ENCODE measurements at regions not wholly inside any gene's neighbourhood (a gene's known extent, or its start where the extent isn't known, plus 50 kb on each side); places are given as distances from the start of the nearest gene placed in this dataset.

GRCh38 chr12:60266381-60266852 lies 670.6 kb downstream of the SLC16A7 start:
- H3K4me1 Mint-ChIP-seq (ENCODE audit: insufficient read depth, unreplicated experiment) = peaks cover 12% of the 10 kb centered on the region
- peak overlapping the region; percentile 49 for H3K27ac Mint-ChIP-seq (ENCODE audit: low read depth, unreplicated experiment)
- intact Hi-C loops (cut with micrococcal nuclease) = no loop called here
- H3K9me3 Mint-ChIP-seq (ENCODE audit: unreplicated experiment) = no peaks in the 10 kb centered on the region
- TF ChIP-seq CTCF (IDR thresholded peaks at IDR 0.05; ENCODE audit: unreplicated experiment) = no peak
- H3K27me3 Mint-ChIP-seq (ENCODE audit: insufficient read depth, unreplicated experiment) = no peaks in the 10 kb centered on the region
- ChIA-PET CTCF (interaction anchor here (0.5 to 0.7 kb wide), 3 partner anchors 125 to 1584 kb away, joined by 3 read pairs; no protein-coding TSS in a partner anchor), POLR2A (interaction anchor here (0.6 kb wide), 1 partner anchor 42 kb away, joined by 3 read pairs; no protein-coding TSS in a partner anchor)
- peak; percentile 69 for DNase-seq (ENCODE audit: unreplicated experiment)
- no TSS peak for BruUV-seq (replicated peaks)
- H3K4me3 Mint-ChIP-seq (ENCODE audit: unreplicated experiment) = no peak overlapping the region
- peaks cover 6% of the 10 kb centered on the region for H3K36me3 Mint-ChIP-seq (ENCODE audit: insufficient read depth, unreplicated experiment)

DNA sequence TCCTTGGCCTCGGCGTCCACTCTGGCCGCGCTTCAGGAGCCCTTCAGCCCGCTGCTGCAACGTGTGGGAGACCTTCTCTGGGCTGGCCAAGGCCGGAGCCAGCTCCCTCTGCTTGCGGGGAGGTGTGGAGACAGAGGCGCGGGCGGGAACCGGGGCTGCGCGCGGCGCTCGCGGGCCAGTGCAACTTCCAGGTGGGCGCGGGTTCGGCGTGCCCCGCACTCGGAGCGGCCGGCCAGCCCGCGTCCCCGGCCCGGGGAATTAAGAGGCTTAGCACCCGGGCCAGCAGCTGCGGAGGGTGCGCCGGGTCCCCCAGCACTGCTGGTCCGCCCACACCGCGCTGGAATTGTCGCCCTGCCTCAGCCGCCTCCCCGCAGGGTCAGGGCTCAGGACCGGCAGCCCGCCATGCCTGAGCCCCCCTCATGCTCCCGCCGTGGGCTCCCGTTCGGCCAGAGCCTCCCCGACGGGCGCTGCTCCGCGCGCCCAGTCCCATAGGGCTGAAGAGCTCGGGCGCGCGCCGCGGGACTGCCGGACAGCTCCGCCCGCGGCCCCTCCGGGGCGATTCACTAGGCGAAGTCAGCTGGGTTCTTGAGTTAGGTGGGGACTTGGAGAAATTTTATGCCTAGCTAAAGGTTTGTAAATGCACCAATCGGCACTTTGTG lies 673.9 kb downstream of the SLC16A7 start:
- H3K36me3 Mint-ChIP-seq (ENCODE audit: insufficient read depth, unreplicated experiment) = peaks cover 6% of the 10 kb centered on the region
- no TSS peak for BruUV-seq (replicated peaks)
- CTCF ChIA-PET = no interaction called here
- peaks cover 12% of the 10 kb centered on the region for H3K4me1 Mint-ChIP-seq (ENCODE audit: insufficient read depth, unreplicated experiment)
- H3K4me3 Mint-ChIP-seq (ENCODE audit: unreplicated experiment) = no peak overlapping the region
- TF ChIP-seq CTCF (IDR thresholded peaks at IDR 0.05; ENCODE audit: unreplicated experiment) = no peak
- no peaks in the 10 kb centered on the region for H3K27me3 Mint-ChIP-seq (ENCODE audit: insufficient read depth, unreplicated experiment)
- intact Hi-C loops (cut with micrococcal nuclease) = no loop called here
- POLR2A ChIA-PET = no interaction called here
- DNase-seq (ENCODE audit: unreplicated experiment) = no peak
- H3K9me3 Mint-ChIP-seq (ENCODE audit: unreplicated experiment) = no peaks in the 10 kb centered on the region
- H3K27ac Mint-ChIP-seq (ENCODE audit: low read depth, unreplicated experiment) = no peak overlapping the region

DNA sequence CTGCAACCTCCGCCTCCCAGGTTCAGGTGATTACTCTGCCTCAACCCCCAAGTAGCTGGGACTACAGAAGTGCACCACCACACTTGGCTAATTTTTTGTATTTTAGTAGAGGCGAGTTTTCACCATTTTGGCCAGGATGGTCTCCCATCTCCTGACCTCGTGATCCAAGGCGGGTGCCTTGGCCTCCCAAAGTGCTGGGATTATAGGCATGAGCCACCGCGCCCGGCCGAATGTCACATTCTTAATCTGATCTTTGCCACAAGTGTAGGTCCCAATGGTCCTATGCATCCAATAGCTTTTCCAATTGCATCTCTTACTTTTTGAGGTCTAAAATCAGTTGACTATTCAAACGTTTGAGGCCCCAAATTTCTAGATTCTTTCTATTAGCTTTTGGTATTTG lies 676.0 kb downstream of the SLC16A7 start:
- no TSS peak for BruUV-seq (replicated peaks)
- H3K36me3 Mint-ChIP-seq (ENCODE audit: insufficient read depth, unreplicated experiment) = peaks cover 6% of the 10 kb centered on the region
- DNase-seq (ENCODE audit: unreplicated experiment) = no peak
- H3K27ac Mint-ChIP-seq (ENCODE audit: low read depth, unreplicated experiment) = no peak overlapping the region
- peaks cover 5% of the 10 kb centered on the region for H3K4me1 Mint-ChIP-seq (ENCODE audit: insufficient read depth, unreplicated experiment)
- TF ChIP-seq CTCF (IDR thresholded peaks at IDR 0.05; ENCODE audit: unreplicated experiment) = no peak
- ChIA-PET POLR2A (no interaction called here), CTCF (interaction anchor here (0.9 kb wide), 1 partner anchor 10 kb away, joined by 6 read pairs; no protein-coding TSS in a partner anchor)
- no peak overlapping the region for H3K4me3 Mint-ChIP-seq (ENCODE audit: unreplicated experiment)
- intact Hi-C loops (cut with micrococcal nuclease) = no loop called here
- no peaks in the 10 kb centered on the region for H3K9me3 Mint-ChIP-seq (ENCODE audit: unreplicated experiment)
- no peaks in the 10 kb centered on the region for H3K27me3 Mint-ChIP-seq (ENCODE audit: insufficient read depth, unreplicated experiment)

GRCh38 chr12:60278209-60278608 lies 682.4 kb downstream of the SLC16A7 start:
- ChIA-PET POLR2A (interaction anchor here (1.0 kb wide), 1 partner anchor 35 kb away, joined by 3 read pairs; no protein-coding TSS in a partner anchor), CTCF (no interaction called here)
- Mint-ChIP-seq H3K36me3 (ENCODE audit: insufficient read depth, unreplicated experiment) (no peaks in the 10 kb centered on the region), H3K27ac (ENCODE audit: low read depth, unreplicated experiment) (no peak overlapping the region), H3K27me3 (ENCODE audit: insufficient read depth, unreplicated experiment) (no peaks in the 10 kb centered on the region), H3K4me1 (ENCODE audit: insufficient read depth, unreplicated experiment) (peaks cover 5% of the 10 kb centered on the region), H3K4me3 (ENCODE audit: unreplicated experiment) (no peak overlapping the region), H3K9me3 (ENCODE audit: unreplicated experiment) (no peaks in the 10 kb centered on the region)
- no TSS peak for BruUV-seq (replicated peaks)
- DNase-seq (ENCODE audit: unreplicated experiment) = no peak
- TF ChIP-seq CTCF (IDR thresholded peaks at IDR 0.05; ENCODE audit: unreplicated experiment) = no peak
- intact Hi-C loops (cut with micrococcal nuclease) = no loop called here

Data from MCF 10A (cell line).